ENCODE measurements at regions not wholly inside any gene's neighbourhood (a gene's known extent, or its start where the extent isn't known, plus 50 kb on each side); places are given as distances from the start of the nearest gene placed in this dataset.
"Not testable (repeated sequence)": the region's sequence is repeated elsewhere in the genome, so short reads cannot be mapped to it uniquely, and the experiment has no call there.

GRCh38 chr6:99668036-99668705 lies 61.5 kb downstream of the PRDM13 start:
- no peak for DNase-seq
- no peaks in the 10 kb centered on the region for H3K27me3 ChIP-seq (ENCODE audit: control insufficient read depth, insufficient read depth, low read length)
- no peak overlapping the region for H3K4me3 ChIP-seq (ENCODE audit: insufficient read depth, low read depth, low read length)
- H3K36me3 ChIP-seq (replicated peaks; ENCODE audit: control insufficient read depth, insufficient read depth, low read length), result no peaks in the 10 kb centered on the region

GRCh38 chr6:99689916-99690685 lies 83.5 kb downstream of the PRDM13 start:
- H3K36me3 ChIP-seq (replicated peaks; ENCODE audit: control insufficient read depth, insufficient read depth, low read length), result no peaks in the 10 kb centered on the region
- H3K4me3 ChIP-seq (ENCODE audit: insufficient read depth, low read depth, low read length), result no peak overlapping the region
- H3K27me3 ChIP-seq (ENCODE audit: control insufficient read depth, insufficient read depth, low read length), result no peaks in the 10 kb centered on the region
- no peak for DNase-seq

- H3K36me3 ChIP-seq (replicated peaks; ENCODE audit: control insufficient read depth, insufficient read depth, low read length); H3K4me3 ChIP-seq (ENCODE audit: insufficient read depth, low read depth, low read length); H3K27me3 ChIP-seq (ENCODE audit: control insufficient read depth, insufficient read depth, low read length); DNase-seq: not testable (repeated sequence)
These were observed 95.7 kb downstream of the PRDM13 start for GRCh38 chr6:99702287-99702686.

DNA sequence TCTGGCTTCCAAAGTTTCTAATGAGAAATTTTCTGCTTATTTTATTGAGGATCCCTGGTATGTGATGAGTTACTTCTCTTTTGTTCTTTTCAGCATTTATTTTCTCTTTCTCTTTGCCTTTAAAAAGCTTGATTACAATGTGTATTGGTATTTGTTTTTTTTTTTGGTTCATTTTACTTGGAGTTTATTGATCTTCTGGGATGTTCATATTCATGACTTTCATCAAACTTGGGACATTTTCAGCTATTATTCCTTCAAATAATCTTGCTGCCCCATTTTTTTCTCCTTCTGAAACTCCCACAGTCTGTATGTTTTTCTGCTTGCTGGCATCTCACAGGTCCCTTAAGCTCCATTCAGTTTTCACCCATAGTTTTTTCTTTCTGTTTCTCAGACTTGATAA lies 102.4 kb downstream of the PRDM13 start:
- H3K27me3 ChIP-seq (ENCODE audit: control insufficient read depth, insufficient read depth, low read length), result no peaks in the 10 kb centered on the region

DNA sequence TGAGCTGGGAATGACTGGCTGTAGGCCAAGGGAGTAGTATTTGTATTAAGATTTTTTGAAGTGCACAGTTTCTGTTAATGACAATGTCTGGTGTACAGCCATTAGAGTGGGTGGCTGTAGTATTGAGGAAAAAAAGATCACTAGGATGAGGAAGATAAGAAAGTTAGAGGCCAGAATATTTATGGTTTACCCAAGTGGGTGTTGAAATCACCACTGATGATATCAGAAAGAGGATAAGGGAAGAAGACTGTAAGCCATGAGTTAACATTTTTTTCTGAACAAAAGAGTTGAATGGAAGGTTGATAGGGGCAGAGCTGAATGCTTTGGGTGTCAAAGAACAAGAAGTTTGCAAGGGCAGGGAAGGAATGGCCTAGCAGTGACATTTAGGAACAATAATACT lies 104.7 kb downstream of the PRDM13 start:
- no peaks in the 10 kb centered on the region for H3K27me3 ChIP-seq (ENCODE audit: control insufficient read depth, insufficient read depth, low read length)
- no peaks in the 10 kb centered on the region for H3K36me3 ChIP-seq (replicated peaks; ENCODE audit: control insufficient read depth, insufficient read depth, low read length)
- no peak overlapping the region for H3K4me3 ChIP-seq (ENCODE audit: insufficient read depth, low read depth, low read length)
- DNase-seq, result no peak

More for the DNA sequence above, 102.4 kb downstream of the PRDM13 start:
- no peak for DNase-seq
- Histone ChIP-seq H3K36me3 (replicated peaks; ENCODE audit: control insufficient read depth, insufficient read depth, low read length) (no peaks in the 10 kb centered on the region), H3K4me3 (ENCODE audit: insufficient read depth, low read depth, low read length) (no peak overlapping the region)

DNA sequence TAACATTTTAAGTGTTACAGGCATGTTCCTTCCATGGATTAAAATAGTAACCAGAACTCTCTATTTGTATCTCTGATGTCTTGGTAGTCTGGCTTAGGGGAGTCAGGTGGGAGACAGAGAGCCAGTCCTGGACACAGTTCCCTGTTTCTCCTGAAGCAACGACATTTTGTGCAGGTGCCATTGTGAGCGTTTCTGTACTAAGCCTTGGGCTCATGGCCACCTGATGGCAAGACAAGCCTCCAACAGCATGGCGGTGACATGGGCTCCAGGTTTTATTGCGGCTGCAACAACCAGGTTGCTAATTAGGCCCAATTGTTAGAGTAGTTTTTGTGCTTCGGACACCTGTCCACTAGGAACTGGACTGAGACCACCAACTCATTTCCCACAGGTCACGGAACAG lies 105.3 kb downstream of the PRDM13 start:
- no peaks in the 10 kb centered on the region for H3K36me3 ChIP-seq (replicated peaks; ENCODE audit: control insufficient read depth, insufficient read depth, low read length)
- H3K27me3 ChIP-seq (ENCODE audit: control insufficient read depth, insufficient read depth, low read length), result no peaks in the 10 kb centered on the region
- no peak overlapping the region for H3K4me3 ChIP-seq (ENCODE audit: insufficient read depth, low read depth, low read length)
- no peak for DNase-seq

GRCh38 chr6:99712519-99712918 lies 105.9 kb downstream of the PRDM13 start:
- DNase-seq, result no peak

DNA sequence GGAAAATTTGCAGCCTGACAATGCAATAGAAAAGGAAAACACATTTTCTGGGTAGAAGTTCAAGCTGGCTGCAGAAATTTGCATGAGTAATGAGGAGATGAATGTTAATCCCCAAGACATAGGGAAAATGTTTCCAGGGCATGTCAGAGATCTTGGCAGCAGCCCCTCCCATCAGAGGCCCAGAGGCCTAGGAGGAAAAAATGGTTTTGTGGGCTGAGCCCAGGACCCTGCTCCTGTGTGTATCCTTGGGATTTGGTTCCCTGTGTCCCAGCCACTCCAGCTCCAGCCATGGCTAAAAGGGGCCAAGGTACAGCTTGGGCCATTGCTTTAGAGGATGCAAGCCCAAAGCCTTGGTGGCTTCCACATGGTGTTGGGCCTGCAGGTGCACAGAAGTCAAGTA lies 115.4 kb downstream of the PRDM13 start:
- not testable (repeated sequence) for H3K27me3 ChIP-seq (ENCODE audit: control insufficient read depth, insufficient read depth, low read length); H3K4me3 ChIP-seq (ENCODE audit: insufficient read depth, low read depth, low read length); H3K36me3 ChIP-seq (replicated peaks; ENCODE audit: control insufficient read depth, insufficient read depth, low read length); DNase-seq

More at GRCh38 chr6:99712519-99712918, 105.9 kb downstream of the PRDM13 start:
- Histone ChIP-seq H3K4me3 (ENCODE audit: insufficient read depth, low read depth, low read length) (no peak overlapping the region), H3K36me3 (replicated peaks; ENCODE audit: control insufficient read depth, insufficient read depth, low read length) (no peaks in the 10 kb centered on the region), H3K27me3 (ENCODE audit: control insufficient read depth, insufficient read depth, low read length) (no peaks in the 10 kb centered on the region)

DNA sequence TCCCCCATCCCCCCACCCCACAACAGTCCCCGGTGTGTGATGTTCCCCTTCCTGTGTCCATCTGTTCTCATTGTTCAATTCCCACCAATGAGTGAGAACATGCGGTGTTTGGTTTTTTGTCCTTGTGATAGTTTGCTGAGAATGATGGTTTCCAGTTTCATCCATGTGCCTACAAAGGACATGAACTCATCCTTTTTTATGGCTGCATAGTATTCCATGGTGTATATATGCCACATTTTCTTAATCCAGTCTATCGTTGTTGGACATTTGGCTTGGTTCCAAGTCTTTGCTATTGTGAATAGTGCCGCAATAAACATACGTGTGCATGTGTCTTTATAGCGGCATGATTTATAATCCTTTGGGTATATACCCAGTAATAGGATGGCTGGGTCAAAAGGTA lies 123.6 kb downstream of the PRDM13 start:
- DNase-seq; H3K36me3 ChIP-seq (replicated peaks; ENCODE audit: control insufficient read depth, insufficient read depth, low read length); H3K27me3 ChIP-seq (ENCODE audit: control insufficient read depth, insufficient read depth, low read length); H3K4me3 ChIP-seq (ENCODE audit: insufficient read depth, low read depth, low read length): not testable (repeated sequence)

DNA sequence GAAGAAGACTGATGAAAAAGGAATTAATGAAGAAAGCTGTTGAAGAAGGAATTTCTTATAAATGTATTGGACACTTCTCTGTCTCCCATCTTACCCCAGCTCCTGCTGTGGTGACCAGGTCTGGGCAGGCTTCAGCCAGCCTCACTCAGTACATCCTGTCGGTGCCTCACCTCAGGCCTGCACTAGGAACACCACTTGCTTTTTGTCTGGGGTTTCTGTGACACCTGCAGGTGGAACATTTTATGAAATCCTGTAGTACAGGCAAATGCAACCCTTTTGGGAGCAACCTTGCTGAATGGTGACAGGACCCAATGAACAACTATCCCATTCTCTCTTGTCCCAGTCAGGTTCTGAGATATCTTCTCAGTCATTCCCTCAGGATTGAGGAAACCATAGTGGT lies 129.7 kb downstream of the PRDM13 start:
- no peaks in the 10 kb centered on the region for H3K36me3 ChIP-seq (replicated peaks; ENCODE audit: control insufficient read depth, insufficient read depth, low read length)
- DNase-seq, result no peak
- H3K4me3 ChIP-seq (ENCODE audit: insufficient read depth, low read depth, low read length), result no peak overlapping the region
- no peaks in the 10 kb centered on the region; the same call in 1 of the 2 replicates for H3K27me3 ChIP-seq (ENCODE audit: control insufficient read depth, insufficient read depth, low read length)

- Histone ChIP-seq H3K27me3 (ENCODE audit: control insufficient read depth, insufficient read depth, low read length) (no peaks in the 10 kb centered on the region; the same call in 1 of the 2 replicates), H3K4me3 (ENCODE audit: insufficient read depth, low read depth, low read length) (no peak overlapping the region), H3K36me3 (replicated peaks; ENCODE audit: control insufficient read depth, insufficient read depth, low read length) (no peaks in the 10 kb centered on the region)
- DNase-seq, result no peak
These were observed 132.9 kb downstream of the PRDM13 start for GRCh38 chr6:99739526-99739925.

GRCh38 chr6:99741092-99741491 lies 134.5 kb downstream of the PRDM13 start:
- H3K36me3 ChIP-seq (replicated peaks; ENCODE audit: control insufficient read depth, insufficient read depth, low read length), result no peaks in the 10 kb centered on the region
- DNase-seq, result no peak
- H3K4me3 ChIP-seq (ENCODE audit: insufficient read depth, low read depth, low read length), result no peak overlapping the region
- no peaks in the 10 kb centered on the region; the same call in 1 of the 2 replicates for H3K27me3 ChIP-seq (ENCODE audit: control insufficient read depth, insufficient read depth, low read length)

- Histone ChIP-seq H3K27me3 (ENCODE audit: control insufficient read depth, insufficient read depth, low read length) (no peaks in the 10 kb centered on the region), H3K4me3 (ENCODE audit: insufficient read depth, low read depth, low read length) (no peak overlapping the region)
These were observed 137.0 kb downstream of the PRDM13 start for GRCh38 chr6:99743647-99744046.

GRCh38 chr6:99745651-99746050 lies 139.0 kb downstream of the PRDM13 start:
- no peaks in the 10 kb centered on the region for H3K36me3 ChIP-seq (replicated peaks; ENCODE audit: control insufficient read depth, insufficient read depth, low read length)
- DNase-seq, result no peak
- H3K27me3 ChIP-seq (ENCODE audit: control insufficient read depth, insufficient read depth, low read length), result no peaks in the 10 kb centered on the region

More at GRCh38 chr6:99743647-99744046, 137.0 kb downstream of the PRDM13 start:
- no peak for DNase-seq
- H3K36me3 ChIP-seq (replicated peaks; ENCODE audit: control insufficient read depth, insufficient read depth, low read length), result no peaks in the 10 kb centered on the region

GRCh38 chr6:99746261-99746895 lies 139.7 kb downstream of the PRDM13 start:
- no peaks in the 10 kb centered on the region for H3K27me3 ChIP-seq (ENCODE audit: control insufficient read depth, insufficient read depth, low read length)
- DNase-seq, result peak; percentile 7

More at GRCh38 chr6:99745651-99746050, 139.0 kb downstream of the PRDM13 start:
- H3K4me3 ChIP-seq (ENCODE audit: insufficient read depth, low read depth, low read length), result no peak overlapping the region

More at GRCh38 chr6:99746261-99746895, 139.7 kb downstream of the PRDM13 start:
- H3K36me3 ChIP-seq (replicated peaks; ENCODE audit: control insufficient read depth, insufficient read depth, low read length), result no peaks in the 10 kb centered on the region
- no peak overlapping the region for H3K4me3 ChIP-seq (ENCODE audit: insufficient read depth, low read depth, low read length)
